ENCODE measurements at regions not wholly inside any gene's neighbourhood (a gene's known extent, or its start where the extent isn't known, plus 50 kb on each side); places are given as distances from the start of the nearest gene placed in this dataset.

DNA sequence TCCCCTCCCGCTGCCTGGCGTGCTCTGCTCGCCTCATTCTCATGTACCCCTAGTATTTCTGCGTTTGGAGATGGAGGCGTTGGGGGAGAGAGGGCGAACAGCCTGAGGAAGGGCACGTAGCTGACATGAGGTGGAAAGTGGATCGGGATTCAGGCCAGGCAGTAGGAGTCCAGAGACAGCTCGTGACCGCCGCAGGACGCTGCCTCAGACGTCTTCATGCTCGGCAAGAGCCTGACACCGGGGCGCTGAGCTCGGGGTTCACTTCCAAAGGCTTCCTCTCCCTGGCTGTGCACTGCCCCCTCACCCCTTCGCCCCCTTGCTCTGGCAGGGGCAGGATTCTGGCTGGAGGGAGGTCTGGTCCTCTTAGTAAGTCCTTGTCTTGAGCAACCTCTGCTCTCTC, 374.4 kb upstream of the MKI67 start:
- Histone ChIP-seq H3K9me3 (ENCODE audit: control insufficient read depth, low read length) (no peaks in the 10 kb centered on the region), H3K4me3 (ENCODE audit: low read depth, low read length) (no peak overlapping the region), H3K4me2 (ENCODE audit: low read length) (no peak overlapping the region), H2AFZ (no peak overlapping the region), H3K4me1 (no peaks in the 10 kb centered on the region), H3K79me2 (no peaks in the 10 kb centered on the region), H3K27me3 (ENCODE audit: control insufficient read depth, insufficient read depth, low read length) (no peaks in the 10 kb centered on the region), H3K27ac (no peak overlapping the region), H3K36me3 (ENCODE audit: control insufficient read depth, insufficient read depth, low read length) (no peaks in the 10 kb centered on the region), H3K9ac (no peak overlapping the region)
- TF ChIP-seq, protein P1, sequence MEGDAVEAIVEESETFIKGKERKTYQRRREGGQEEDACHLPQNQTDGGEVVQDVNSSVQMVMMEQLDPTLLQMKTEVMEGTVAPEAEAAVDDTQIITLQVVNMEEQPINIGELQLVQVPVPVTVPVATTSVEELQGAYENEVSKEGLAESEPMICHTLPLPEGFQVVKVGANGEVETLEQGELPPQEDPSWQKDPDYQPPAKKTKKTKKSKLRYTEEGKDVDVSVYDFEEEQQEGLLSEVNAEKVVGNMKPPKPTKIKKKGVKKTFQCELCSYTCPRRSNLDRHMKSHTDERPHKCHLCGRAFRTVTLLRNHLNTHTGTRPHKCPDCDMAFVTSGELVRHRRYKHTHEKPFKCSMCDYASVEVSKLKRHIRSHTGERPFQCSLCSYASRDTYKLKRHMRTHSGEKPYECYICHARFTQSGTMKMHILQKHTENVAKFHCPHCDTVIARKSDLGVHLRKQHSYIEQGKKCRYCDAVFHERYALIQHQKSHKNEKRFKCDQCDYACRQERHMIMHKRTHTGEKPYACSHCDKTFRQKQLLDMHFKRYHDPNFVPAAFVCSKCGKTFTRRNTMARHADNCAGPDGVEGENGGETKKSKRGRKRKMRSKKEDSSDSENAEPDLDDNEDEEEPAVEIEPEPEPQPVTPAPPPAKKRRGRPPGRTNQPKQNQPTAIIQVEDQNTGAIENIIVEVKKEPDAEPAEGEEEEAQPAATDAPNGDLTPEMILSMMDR (IDR thresholded peaks at IDR 0.05) = no peak

DNA sequence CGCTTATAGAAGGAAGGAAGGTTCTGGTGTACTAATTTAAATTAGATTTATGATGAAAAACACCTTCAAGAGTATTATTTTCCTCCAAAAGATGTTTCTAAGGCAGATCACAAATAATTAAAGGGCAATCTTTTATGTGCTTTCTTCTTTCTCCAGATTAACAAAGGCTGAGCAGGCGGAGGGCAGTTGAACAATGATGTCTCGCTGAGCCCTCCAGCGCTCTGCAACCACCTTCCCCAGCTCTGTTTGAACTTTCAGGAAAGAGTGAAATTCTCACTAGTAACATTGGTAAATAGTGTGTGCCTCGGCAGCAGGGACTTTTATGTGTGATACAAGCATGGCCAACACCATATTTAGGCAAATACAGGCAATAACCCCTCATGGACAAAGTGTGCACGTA, 379.1 kb upstream of the MKI67 start:
- no peaks in the 10 kb centered on the region for H3K27me3 ChIP-seq (ENCODE audit: control insufficient read depth, insufficient read depth, low read length)
- TF ChIP-seq, protein P1 (IDR thresholded peaks at IDR 0.05) = no peak

DNA sequence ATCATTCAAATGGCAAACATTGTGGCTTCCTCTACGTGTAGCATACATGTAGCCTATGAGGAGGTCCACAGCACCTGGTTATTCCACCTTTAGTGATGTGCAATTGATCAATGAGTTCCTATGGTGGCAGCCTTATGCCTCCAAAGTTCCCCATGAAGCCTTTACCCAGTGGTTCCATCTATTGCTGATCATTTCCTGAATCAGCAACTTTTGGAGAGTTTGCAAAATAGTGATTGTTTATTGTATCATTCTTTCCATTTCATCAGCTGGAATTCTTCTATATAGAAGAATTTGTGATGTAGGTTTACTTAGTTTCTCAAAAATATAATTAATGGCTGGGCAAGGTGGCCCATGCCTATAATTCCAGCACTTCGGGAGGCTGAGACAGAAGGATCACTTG, 380.2 kb upstream of the MKI67 start:
- no peak overlapping the region for H3K4me3 ChIP-seq (ENCODE audit: low read depth, low read length)
- H3K9ac ChIP-seq = no peak overlapping the region
- no peaks in the 10 kb centered on the region for H3K79me2 ChIP-seq
- TF ChIP-seq, protein P1 (IDR thresholded peaks at IDR 0.05) = no peak
- H3K36me3 ChIP-seq (ENCODE audit: control insufficient read depth, insufficient read depth, low read length) = no peaks in the 10 kb centered on the region
- H3K27ac ChIP-seq = no peak overlapping the region
- no peaks in the 10 kb centered on the region for H3K27me3 ChIP-seq (ENCODE audit: control insufficient read depth, insufficient read depth, low read length)
- no peak overlapping the region for H3K4me2 ChIP-seq (ENCODE audit: low read length)
- H2AFZ ChIP-seq = no peak overlapping the region
- H3K4me1 ChIP-seq = no peaks in the 10 kb centered on the region
- no peaks in the 10 kb centered on the region for H3K9me3 ChIP-seq (ENCODE audit: control insufficient read depth, low read length)

More for the DNA sequence above, 379.1 kb upstream of the MKI67 start:
- Histone ChIP-seq H3K9ac (no peak overlapping the region), H3K79me2 (no peaks in the 10 kb centered on the region), H3K4me1 (no peaks in the 10 kb centered on the region), H2AFZ (no peak overlapping the region), H3K36me3 (ENCODE audit: control insufficient read depth, insufficient read depth, low read length) (no peaks in the 10 kb centered on the region), H3K9me3 (ENCODE audit: control insufficient read depth, low read length) (no peaks in the 10 kb centered on the region), H3K27ac (no peak overlapping the region), H3K4me2 (ENCODE audit: low read length) (no peak overlapping the region), H3K4me3 (ENCODE audit: low read depth, low read length) (no peak overlapping the region)

DNA sequence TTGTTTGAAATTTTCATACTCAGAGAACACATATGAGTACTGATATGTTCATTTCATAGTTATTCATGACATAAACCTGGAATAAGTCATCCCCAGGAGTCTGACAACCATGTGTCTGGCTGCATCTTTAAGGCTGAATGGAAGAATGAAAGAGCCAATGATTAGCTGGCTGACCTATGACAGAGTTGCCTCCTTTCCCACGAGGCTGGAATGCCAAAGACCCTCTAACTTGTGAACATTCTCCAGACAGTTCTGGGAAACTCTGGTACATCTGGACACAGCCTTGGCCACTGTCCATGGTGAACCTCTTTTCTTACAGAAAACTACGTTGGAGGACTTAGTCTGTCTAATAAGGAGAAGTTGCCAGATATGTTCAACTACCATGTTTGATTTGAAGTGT, 380.8 kb upstream of the MKI67 start:
- no peak overlapping the region for H2AFZ ChIP-seq
- no peak overlapping the region for H3K4me3 ChIP-seq (ENCODE audit: low read depth, low read length)
- no peaks in the 10 kb centered on the region for H3K79me2 ChIP-seq
- H3K27ac ChIP-seq = no peak overlapping the region
- no peaks in the 10 kb centered on the region for H3K36me3 ChIP-seq (ENCODE audit: control insufficient read depth, insufficient read depth, low read length)
- no peak overlapping the region for H3K9ac ChIP-seq
- TF ChIP-seq, protein P1 (IDR thresholded peaks at IDR 0.05) = no peak
- no peaks in the 10 kb centered on the region for H3K9me3 ChIP-seq (ENCODE audit: control insufficient read depth, low read length)
- H3K4me2 ChIP-seq (ENCODE audit: low read length) = no peak overlapping the region
- no peaks in the 10 kb centered on the region for H3K4me1 ChIP-seq
- no peaks in the 10 kb centered on the region for H3K27me3 ChIP-seq (ENCODE audit: control insufficient read depth, insufficient read depth, low read length)

DNA sequence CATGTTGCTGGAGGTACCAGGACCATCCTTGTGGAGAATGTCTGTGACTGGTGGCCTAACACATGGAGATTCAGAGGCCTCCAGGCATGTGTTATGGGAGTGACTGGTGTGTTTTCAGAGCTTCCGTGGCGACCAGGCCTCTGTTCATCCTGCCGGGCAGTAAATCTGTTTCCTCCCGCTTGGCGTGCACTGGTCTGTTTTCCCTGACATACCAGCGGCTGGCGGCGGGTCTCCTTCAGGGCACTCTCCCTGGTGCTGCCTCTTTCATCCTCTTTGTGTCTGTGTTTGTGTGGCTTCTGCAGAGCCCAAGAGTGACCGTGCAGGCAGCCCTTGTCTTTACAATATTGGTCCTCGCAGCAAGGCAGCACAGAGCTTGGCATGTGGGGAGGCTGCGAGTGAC, 385.1 kb upstream of the MKI67 start:
- no peaks in the 10 kb centered on the region for H3K79me2 ChIP-seq
- no peak overlapping the region for H3K27ac ChIP-seq
- H2AFZ ChIP-seq = no peak overlapping the region
- no peak overlapping the region for H3K4me2 ChIP-seq (ENCODE audit: low read length)
- H3K4me3 ChIP-seq (ENCODE audit: low read depth, low read length) = no peak overlapping the region
- no peaks in the 10 kb centered on the region for H3K9me3 ChIP-seq (ENCODE audit: control insufficient read depth, low read length)
- H3K4me1 ChIP-seq = no peaks in the 10 kb centered on the region
- no peaks in the 10 kb centered on the region for H3K36me3 ChIP-seq (ENCODE audit: control insufficient read depth, insufficient read depth, low read length)
- TF ChIP-seq, protein P1 (IDR thresholded peaks at IDR 0.05) = no peak
- no peak overlapping the region for H3K9ac ChIP-seq
- no peaks in the 10 kb centered on the region for H3K27me3 ChIP-seq (ENCODE audit: control insufficient read depth, insufficient read depth, low read length)

Measured in parathyroid adenoma (tissue), 2 donors.